ENCODE measurements at regions not wholly inside any gene's neighbourhood (a gene's known extent, or its start where the extent isn't known, plus 50 kb on each side); places are given as distances from the start of the nearest gene placed in this dataset.

- TF ChIP-seq POLR2AphosphoS5 (IDR thresholded peaks at IDR 0.05; ENCODE audit: borderline replicate concordance, low read depth, low read length), result no peak
- no peak for TF ChIP-seq EZH2 (IDR thresholded peaks at IDR 0.05)
Observed at GRCh38 chr13:106738186-106738678, 170.3 kb upstream of the ARGLU1 start.

All from SK-N-MC (cell line).